Daoy (cell line): ENCODE measurements at regions not wholly inside any gene's neighbourhood (a gene's known extent, or its start where the extent isn't known, plus 50 kb on each side); places are given as distances from the start of the nearest gene placed in this dataset.
A peak's percentile ranks its signal among the peaks of the same experiment; 100 is the strongest.

ENCODE experiments used
- DNase-seq: peaks from one replicate; pipeline ENCODE4 v3.0.0-alpha.2; 2015; ENCODE audit warnings: low read depth

DNA sequence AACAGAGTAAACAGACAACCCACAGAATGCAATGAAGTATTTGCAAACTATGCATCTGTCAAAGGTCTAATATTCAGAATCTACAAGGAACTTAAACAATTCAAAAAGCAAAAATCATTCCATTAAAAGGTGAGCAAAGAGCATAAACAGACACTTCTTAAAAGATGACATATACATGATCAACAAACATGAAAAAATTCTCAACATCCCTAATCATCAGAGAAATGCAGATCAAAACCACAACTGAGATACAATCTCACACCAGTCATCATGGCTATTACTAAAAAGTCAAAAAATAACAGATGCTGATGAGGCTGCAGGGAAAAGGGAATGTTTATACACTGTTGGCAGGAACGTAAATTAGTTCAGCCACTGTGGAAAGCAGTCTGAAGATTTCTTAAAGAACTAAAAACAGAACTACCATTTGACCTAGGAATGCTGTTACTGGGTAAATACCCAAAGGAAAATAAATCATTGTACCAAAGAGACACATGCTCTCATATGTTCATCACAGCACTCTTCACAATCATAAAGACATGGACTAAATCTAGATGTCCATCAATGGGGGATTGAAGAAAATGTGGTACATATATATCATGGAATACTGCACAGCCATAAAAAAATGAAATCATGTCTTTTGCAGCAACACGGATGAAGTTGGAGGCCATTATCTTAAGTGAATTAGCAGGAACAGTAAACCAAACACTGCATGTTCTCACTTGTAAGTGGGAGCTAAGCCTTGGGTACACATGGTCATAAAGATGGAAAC, 393.3 kb upstream of the CBLB start:
- DNase-seq, result peak; percentile 9

DNA sequence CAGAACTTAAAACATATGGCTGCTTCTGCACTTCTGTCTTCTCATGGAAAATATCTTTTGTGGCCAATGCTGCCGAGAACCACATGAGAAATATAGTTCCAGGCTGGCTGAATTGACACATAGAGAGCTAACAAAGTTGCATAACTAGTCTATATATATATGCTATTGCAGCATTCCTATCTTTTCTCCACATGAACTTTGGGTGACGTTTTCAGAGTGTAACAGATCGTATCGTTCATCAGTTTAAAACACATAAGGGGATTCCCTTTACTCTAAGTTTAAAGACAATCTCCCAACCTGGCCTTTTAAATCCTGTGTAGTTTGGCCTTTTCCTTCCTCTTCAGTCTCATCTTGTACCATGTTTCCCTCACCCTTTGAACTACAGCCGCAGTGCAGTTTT, 394.2 kb upstream of the CBLB start:
- DNase-seq, result no peak

DNA sequence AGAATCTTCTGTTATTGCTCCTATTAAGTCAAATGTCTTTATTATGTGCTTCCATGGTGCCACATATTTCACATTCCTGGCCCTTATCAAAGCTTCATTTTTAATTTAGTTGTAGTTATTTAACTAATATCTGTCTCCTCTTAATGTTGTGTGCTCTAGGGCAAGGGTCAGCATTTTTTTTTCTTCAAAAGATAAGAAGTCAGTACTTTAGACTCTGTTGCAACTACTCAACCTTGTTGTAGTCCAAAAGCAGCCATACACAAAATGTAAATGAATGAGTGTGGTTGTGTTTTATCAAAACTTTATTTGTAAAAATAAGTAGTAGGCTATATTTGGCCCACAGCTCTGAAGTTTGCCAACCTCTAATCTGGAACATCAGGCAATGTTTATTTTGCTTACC, 394.7 kb upstream of the CBLB start:
- no peak for DNase-seq

DNA sequence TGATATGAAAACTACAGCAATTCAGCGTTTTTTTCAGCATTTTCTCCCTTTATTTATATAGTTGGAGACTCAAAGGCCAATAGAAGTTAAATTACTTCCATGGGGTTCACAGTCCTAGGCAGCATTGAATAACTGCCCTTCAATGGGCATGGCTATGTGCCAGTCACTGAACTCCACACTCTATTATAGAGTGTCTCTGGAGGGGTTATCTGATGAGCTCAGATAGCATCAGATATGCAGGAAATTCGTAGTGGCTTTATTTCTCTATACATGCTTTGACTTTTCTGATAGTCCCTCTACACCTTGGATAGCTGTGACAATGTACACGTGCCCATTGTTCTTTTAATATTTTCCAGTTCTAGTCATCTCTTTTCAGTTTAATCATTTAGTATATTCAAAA, 396.9 kb upstream of the CBLB start:
- no peak for DNase-seq

DNA sequence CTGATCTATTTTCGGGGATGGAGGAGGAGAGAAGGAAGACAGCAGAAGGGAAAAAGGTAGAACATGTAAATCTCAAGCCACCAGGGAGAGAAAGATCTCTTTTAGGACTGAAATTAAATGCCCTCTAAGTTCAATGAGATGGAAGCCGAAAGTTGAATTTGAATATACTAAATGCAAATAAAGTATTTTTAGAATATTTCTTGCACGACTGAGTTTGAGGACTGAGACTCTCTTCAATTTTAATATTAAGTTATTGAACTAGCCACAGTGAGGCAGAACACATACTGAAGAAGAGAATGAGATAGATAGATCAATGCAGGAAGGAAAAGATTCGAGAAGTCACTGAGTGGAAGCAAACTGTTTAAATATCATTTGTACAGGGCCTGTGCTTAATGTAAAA, 399.9 kb upstream of the CBLB start:
- DNase-seq, result no peak

DNA sequence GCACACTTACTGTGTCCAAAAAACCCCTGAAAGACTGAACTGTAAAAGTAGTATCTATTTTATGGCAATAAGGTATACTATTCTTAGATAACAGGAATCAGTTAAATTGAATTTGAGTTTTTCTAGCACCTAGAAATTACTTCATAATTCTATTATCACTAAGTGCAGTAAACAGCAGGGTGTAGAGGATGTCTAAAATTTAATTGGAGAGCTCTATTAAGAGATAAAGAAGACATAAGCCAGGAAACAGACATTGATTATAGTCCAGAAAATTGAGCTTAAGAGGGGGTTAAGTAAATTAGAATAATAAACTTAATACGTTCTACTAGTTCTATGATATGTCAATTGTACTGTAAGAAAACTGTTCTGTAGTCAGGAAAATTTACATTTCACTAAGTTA, 403.5 kb upstream of the CBLB start:
- DNase-seq, result no peak

DNA sequence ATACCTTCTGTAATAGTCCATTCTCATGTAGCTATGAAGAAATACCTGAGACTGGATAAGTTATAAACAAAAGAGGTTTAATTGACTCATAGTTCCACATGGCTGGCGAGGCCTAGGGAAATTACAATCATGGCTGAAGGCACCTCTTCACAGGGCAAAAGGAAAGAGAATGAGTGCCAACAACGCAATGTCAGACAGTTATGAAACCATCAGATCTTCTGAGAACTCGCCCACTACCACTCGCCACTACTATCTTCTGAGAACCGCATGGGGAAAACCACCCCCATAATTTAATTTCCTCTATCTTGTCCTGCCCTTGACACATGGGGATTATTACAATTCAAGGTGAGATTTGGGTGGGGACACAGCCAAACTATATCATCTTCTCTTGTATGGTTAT, 406.8 kb upstream of the CBLB start:
- DNase-seq, result no peak

DNA sequence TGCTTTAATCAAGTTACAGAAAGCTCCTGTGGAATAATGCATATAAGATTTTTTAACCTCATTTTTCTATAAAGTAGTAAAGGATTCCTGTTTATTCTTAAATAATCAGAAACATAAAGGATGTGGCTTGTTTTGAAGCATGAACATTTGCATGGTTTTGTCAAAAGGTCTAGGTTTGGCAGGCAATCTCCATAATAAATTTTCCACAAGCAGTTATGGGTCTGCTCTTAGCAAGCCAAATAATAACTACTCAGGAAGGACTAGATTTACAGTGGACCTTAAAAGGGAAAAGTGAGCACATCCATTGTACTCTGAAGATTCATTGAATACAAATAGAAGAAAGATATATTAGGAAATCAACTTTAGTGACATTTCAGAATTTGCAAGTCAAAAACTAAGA, 407.3 kb upstream of the CBLB start:
- DNase-seq, result no peak

DNA sequence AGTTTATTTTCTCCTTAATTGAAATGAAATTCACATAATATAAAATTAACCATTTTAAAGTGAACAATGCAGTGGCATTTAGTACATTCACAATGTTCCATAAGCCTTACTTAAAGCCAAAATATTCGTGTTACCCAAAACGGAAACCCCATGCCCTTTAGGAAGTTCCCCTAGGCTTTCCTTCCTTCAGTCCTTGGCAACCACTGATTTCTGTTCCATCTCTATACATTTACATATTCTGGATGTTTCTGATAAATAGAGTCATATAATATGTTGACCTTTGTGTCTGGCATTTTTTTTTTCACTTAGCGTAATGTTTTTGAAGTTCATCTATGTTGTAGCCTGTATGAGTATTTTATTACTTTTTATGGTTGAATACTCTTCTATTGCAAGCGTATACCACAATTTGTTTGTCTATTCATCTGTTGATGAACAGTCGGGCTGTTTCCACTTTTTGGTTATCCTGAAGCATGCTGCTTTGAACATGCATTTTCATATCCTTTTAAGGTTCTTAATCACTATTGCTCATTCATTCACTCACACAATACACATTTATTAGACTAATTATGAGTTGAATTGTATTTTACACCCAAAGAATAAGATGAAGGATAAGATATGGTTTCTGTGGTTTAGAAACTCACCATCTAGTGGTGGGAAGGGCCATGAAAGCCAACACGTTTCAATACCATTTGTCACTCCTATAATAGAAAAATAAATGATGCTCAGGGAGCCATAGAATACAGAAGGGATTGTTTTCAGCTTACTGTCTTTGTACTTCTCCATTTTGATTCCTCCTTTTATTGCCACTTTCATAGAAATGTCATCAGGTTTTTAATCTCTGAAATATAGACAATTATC, 408.2 kb upstream of the CBLB start:
- DNase-seq, result no peak

DNA sequence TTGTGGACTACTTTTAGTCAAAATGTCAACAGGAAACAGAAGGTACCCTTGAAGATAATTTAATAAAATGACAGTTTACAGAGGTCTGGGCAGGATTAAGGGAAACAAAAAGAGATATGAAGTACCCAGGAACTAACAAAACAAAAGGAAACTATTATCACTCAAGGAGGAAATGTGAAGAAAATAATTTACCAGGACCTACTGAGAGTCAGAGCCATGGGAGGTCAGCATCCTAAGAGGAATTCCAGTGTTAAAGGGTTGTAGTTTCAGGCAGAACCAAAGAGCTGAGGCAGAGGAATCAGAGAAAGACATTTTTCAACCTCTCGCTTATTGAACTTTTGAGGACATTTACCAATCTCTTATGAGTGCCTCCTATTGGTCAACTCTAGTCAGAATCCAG, 408.9 kb upstream of the CBLB start:
- DNase-seq, result no peak

DNA sequence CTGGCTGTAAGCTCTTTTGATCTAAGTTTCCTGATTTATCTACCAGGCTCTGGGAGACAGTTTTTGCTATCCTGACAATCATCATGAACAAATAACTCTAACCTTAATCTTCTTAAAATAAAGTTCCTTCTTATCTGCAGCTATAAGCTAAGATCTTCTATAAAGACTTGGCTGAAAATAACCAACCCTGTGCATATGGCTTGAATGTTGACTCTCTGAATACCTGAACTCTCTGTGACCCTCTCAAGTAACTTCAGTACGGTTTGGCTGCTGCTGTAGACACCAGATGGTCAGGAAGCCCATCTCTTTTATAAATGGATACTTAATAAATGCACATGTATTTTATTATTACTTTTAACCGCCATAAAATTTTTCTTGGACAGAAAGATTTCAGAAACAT, 412.4 kb upstream of the CBLB start:
- no peak for DNase-seq

DNA sequence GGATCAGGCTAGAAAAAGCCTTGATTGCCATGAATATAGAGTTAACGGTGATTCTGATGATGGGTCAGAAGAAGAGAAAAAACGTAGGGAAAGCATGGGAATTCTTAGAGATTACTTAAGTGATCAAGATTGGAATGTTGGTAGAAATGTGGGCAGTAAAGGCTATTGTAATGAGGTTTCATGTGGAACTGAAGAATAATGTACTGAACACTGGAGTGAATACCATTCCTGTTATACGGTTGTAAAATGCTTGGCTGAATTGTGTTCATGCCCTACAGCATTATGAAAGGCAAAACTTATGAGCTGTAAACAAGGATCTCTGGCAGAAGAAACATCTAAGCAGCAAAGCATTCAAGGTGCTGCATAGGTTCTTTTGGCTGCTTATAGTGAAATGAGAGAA, 414.1 kb upstream of the CBLB start:
- no peak for DNase-seq

DNA sequence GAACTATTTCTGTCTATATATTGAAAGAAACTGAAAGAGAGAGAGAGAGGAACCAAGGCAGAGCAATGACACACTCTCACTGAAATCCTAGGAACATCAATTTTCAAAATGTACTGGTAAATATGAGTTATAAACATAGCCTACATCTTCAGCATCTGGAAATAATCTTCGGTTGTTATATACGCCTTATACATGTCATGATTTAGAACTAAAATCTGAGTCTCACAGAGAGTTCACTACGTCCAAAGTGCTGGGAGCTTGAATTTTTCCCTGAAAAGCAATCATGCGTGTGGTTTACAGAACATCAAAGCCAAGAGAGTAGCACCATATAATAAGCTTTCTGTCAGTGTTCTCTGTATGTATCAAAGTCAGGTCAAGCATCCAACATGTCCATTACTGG, 420.0 kb upstream of the CBLB start:
- DNase-seq, result no peak

DNA sequence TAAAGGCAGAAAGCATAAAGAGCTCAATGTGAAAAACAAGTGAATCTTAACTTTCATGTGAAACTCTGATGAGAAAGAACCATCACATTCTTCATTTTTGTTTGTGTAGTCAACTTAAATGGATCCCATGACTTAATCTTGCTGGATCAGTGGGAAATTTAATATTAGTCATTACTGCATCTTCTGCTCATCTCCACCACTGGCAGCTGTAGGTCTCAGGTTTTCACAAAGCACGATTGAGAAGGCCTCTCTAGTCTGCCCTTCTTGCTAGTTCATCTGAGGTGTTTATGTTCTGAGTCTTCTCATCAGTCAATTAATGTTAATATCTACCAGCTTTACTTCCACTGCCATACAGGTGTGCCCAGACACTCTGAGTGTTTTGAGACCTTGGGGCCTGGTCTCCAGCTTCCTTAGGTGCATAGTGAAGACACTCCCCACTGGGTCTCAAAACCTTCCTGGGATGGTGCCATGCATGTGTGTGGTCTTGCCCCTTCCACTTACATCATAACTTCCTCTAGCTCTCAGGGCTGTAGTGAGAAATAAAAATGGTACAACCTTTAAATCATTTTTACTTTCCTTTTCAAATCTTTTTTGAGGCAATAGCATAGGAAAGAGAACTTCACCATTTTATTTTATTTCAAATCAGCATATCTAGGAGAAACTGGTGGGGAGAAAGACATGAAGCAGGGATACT, 421.6 kb upstream of the CBLB start:
- DNase-seq, result no peak

DNA sequence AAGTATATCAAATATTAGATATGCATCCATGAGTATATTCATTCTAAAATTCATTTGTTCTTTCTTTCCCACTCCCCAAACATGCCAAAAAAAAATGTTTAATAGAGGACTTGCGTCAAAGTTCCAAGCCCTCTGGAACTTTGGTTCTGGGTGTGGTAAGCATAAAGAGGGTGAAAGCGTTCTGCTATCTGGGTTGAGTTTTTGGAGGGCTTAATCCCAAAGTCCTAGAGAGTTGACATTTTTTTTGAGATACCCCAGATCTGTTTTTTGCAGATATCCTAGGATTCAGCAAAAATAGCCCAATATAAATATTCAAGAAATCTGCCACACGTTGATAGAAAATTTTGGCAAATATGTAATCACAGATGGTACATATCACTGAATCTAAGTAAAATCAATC, 424.3 kb upstream of the CBLB start:
- DNase-seq, result no peak

DNA sequence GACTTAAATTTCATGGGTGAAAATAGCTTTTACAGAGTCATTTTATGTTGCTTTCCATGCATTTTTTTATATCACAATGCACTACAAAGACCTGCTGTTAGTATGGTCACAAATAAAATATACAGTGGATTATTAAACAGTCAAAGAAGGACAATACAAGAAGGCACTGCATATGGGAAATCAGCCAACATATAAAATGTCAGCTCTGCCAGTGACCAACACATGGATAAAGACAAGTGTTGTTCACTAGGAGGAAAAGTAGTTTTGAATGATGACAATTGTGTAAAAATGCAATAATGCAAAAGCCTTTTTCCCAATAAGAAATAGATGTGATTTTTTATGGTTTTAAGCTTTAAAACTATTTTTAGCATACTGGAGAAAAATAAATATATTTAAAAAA, 425.3 kb upstream of the CBLB start:
- DNase-seq, result no peak

DNA sequence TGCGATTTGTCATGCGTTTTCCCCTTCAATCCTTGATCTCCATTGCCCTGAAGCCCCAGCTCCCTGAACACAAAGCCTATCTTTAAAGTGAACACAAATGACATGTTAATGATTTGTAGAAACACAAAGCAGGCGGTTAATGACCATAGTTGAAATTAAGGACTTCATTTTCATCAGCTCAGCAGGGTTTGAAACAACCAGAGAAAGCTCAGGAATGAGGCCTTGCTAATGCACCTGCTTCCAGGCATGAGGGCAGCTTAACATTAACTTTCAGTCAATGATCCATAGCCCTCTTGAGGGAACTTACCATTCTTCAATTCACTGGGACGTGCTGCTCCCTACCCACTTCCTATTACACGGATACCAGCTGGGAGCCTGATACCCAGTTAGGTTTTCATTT, 427.2 kb upstream of the CBLB start:
- no peak for DNase-seq

DNA sequence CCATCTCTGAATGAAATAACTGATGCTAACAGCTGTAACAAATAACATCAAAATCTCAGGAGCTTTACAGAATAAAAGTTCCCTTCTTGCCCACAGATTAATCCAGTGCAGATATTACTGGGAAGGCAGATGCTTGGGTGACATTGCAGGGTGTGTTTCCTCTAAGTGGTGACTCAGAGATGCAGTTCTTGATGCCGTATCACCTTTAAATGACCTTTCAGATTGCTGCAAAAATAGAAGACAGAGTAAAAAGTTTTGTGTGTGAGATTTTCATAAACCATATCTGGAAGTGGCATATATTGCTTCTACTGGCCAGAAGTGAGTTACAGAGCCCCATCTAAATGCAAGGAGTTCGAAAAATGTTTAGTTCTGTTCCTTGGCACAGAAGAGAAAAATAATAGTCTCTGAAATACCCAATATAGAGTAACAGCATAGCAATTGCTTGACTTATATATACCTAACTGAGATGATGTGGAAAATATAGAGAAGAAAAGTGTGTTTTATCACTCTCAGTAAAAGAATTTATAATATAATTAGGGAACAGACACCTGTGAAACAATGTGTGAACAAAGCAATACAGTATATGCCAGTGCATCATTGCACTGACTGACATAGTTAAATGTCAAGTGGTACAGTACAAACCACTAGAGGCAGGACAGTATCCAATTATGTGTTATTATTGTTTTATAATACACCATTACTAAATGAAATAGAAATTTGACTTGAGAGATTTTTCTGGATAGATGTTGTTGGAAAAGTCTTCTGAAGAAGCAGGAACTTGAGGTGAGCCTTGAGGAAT, 430.7 kb upstream of the CBLB start:
- peak; percentile 25 for DNase-seq

DNA sequence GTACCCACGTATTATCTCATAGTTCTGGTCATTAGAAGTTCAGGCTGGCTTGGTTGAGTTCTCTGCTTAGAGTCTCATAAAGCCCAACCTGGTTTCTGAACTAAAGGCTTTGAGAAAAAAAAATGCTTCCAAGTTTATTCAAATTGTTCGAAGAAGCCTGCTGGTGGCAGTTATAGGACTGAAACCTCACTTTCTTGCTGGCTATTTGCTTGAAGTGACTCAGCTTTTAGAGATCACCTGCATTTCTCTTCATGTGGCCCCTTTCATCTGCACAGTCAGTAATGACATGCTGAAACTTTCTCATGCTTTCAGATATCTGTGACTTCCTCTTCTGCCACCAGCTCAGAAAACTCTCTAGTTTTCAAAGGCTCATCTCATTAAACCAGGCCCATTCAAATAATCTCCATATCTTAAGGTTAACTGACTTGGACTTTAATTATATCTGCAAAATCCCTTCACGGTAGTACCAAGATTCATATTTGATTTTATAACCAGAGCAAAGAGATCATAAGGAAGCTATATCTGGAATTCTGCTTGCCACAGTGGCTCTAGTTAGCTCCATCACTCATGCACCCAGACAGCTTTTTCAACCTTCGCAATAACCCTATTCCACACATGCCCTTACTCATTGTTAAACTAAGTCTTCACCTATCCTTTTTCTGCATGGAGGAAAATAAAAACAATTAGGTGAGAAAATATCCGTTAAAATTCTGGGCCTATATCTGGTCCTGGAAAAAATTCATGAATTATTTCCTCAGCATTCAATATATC, 433.8 kb upstream of the CBLB start:
- DNase-seq, result no peak

DNA sequence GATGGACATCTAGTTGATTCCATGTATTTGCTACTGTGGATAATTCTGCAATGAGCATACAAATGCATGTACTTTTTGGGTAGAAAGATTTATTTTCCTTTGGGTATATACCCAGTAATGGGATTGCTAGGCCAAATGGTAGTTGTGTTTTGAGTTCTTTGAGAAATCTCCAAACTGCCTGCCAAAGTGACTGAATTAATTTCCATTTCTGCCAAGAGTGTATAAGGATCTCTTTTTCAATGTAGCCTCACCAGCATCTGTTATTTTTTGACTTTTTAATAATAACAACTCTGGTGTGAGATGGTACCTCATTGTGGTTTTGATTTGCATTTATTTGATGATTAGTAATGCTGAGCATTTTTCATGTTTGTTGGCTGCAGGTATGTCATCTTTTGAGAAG, 435.0 kb upstream of the CBLB start:
- DNase-seq, result no peak

DNA sequence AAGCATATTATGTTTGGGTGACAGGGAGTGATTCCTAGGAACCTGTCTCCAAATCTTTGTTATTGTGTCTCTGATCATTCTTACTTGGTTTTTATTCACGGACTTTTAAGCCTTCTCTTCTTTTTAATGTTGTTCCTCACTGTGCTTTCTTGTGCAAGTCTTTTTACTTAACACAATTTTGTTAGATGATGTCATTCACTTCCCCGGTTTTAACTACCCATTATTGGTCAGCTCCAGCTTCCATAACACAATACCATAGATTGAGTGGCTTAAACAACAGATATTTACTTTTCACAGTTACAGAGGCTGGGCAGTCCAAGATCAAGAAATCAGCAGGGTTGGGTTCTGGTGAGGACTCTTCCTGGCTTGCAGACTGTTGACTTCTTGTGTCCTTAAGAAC, 436.3 kb upstream of the CBLB start:
- DNase-seq, result no peak
